GM18517 (cell line): ENCODE measurements at regions not wholly inside any gene's neighbourhood (a gene's known extent, or its start where the extent isn't known, plus 50 kb on each side); places are given as distances from the start of the nearest gene placed in this dataset.
"Not testable (repeated sequence)": the region's sequence is repeated elsewhere in the genome, so short reads cannot be mapped to it uniquely, and the experiment has no call there.

Experiments used
- ATAC-seq: cut with Tn5 transposase; IDR thresholded peaks from one replicate; pipeline ENCODE4 v1.9.1; 2021; ENCODE audit warnings: mild to moderate bottlenecking, moderate library complexity; ENCODE audit not compliant: unreplicated experiment

DNA sequence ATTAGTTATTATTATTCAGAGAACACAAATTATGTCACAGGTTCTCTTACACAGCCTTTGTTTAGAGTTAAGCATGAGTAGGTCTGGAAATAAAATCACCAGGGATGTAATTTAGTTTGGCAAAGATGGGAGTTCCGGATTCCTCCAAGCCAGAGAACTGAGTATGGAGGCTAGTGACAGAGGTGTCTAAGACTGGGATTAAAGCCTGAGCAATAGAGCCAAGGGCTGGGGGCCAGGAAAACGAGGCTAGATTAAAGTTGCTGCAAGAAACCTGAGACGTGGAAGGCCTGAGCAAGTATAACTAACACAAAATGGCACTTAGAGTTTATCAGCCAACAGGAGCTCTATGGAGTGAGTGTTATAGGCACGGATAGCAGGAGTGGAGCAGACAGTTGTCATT, 381.6 kb downstream of the SRGAP2C start:
- ATAC-seq: no peak

DNA sequence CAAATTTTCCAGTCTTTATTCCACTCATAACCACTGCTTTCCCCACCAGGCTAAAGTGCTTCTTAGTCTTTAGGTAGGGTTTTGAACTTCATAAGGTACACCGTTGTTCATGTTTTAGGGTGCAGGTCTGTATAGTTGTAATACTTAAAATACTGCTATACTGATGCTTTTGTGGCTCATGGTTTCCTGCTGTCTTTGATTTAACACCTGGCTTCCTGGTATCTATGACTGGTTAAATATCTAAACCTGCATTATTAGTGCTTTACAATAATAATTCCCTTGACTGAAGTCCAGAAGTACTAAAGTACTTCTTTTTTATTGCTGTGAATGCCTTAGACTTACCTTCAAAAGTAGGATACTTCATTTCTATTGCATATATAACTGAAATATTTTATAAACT, 384.7 kb downstream of the SRGAP2C start:
- no peak for ATAC-seq

DNA sequence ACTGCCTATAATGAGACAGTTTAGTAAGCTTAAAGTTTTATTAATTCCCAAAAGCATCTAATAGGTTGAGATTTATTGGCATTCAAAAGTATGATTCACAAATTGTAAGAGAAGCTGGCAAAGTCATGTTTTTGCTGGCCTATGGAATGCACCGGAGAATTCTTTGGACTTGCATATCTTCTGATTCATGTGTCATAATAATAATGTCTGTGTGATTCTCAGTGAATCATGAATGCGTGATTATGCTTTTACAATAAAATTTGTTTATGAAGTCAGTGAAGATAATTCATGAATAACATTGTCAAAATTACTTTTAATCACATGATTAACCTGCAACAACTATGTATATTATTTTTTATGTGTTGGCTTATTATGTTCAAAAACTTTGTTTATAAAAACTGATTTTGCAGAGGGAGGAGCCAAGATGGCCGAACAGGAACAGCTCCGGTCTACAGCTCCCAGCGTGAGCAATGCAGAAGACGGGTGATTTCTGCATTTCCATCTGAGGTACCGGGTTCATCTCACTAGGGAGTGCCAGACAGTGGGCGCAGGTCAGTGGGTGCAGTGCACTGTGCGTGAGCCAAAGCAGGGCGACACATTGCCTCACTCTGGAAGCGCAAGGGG, 389.2 kb downstream of the SRGAP2C start:
- not testable (repeated sequence) for ATAC-seq

DNA sequence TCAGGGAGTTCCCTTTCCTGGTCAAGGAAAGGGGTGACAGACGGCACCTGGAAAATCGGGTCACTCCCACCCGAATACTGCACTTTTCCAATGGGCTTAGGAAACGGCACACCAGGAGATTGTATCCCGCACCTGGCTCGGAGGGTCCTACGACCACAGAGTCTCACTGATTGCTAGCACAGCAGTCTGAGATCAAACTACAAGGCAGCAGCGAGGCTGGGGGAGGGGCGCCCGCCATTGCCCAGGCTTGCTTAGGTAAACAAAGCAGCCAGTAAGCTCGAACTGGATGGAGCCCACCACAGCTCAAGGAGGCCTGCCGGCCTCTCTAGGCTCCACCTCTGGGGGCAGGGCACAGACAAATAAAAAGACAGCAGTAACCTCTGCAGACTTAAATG, 389.7 kb downstream of the SRGAP2C start:
- not testable (repeated sequence) for ATAC-seq

DNA sequence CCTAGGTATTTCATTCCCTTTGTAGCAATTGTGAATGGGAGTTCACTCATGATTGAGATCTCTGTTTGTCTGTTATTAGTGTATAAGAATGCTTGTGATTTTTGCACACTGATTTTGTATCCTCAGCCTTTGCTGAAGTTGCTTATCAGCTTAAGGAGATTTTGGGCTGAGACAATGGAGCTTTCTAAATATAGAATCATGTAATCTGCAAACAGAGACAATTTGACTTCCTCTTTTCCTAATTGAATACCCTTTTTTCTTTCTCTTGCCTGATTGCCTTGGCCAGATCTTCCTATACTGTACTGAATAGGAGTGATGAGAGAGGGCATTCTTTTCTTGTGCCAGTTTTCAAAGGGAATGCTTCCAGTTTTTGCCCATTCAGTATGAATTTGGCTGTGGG, 398.1 kb downstream of the SRGAP2C start:
- not testable (repeated sequence) for ATAC-seq

DNA sequence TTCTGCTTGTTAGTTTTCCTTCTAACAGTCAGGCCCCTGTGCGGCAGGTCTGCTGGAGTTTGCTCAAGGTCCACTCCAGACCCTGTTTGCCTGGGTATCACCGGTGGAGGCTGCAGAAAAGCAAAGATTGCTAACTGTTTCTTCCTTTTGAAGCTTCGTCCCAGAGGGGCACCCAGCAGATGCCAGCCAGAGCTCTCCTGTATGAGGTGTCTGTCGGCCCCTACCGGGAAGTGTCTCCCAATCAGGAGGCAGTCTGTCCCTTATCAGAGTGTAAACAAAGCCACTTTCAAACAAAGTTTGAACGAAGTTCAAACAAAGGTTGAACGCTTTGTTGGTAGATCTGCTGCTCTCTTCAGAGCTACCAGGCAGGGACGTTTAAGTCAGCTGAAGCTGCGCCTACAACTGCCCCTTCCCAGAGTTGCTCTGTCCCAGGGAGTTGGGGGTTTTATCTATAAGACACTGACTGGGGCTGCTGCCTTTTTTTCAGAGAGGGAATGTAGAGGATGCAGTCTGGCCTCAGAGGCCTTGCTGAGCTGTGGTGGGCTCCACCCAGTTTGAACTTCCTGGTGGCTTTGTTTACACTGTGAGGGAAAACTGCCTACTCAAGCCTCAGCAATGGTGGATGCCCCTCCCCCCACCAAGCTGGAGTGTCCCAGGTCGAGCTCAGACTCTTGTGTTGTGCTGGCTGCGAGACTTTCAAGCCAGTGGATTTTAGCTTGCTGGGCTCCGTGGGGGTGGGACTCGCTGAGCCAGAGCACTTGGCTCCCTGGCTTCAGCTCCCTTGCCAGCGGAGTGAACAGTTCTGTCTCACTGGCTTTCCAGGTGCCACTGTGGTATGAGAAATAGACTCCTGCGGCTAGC, 401.8 kb downstream of the SRGAP2C start:
- ATAC-seq: no peak

DNA sequence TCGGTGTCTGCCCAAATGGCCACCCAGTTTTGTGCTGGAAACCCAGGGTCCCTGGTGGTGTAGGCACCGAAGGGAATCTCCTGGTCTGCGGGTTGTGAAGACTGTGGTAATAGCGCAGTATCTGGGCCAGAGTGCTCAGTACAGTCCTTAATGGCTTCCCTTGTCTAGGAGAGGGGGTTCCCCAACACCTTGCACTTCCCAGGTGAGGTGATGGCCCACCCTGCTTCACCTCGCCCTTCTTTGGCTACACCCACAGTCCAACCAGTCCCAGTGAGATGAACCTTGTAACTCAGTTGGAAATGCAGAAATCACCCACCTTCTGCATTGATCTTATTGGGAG, 402.4 kb downstream of the SRGAP2C start:
- ATAC-seq: no peak

DNA sequence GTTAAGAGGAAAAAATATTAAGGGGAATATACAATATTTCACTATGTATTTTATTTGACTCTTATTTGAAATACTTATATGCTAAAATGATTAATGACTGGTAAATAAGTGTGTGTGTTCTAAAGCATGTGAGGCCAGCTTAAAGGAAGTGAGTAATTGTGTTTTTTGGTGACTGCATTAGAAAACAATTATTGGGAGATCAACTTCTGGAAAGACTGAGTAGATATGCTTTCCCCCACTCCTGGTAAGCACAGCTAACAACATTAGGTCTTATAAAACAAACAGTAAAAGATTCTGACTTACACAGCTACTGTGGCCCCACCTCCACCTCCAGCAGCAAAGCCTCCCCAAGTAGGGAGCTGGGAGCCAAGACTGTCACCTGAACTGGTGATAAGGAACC, 403.0 kb downstream of the SRGAP2C start:
- ATAC-seq: no peak

DNA sequence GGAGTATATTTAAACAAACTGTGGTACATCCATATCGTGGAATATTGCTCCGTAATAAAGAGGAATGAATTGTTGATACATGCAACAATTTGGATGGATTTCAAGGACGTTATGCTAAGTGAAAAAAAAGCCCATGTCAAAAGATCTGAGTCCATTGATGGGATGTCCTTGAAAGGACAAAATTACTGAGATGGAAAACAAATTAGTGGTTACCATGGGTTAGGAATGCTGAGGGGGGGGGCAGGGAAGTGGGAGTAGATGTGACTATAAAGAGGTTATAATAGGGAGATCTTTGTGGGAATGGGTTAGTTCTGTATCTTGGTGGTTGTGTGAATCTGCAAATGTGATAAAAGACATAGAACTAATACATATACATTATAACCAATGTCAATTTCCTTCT, 409.3 kb downstream of the SRGAP2C start:
- no peak for ATAC-seq

DNA sequence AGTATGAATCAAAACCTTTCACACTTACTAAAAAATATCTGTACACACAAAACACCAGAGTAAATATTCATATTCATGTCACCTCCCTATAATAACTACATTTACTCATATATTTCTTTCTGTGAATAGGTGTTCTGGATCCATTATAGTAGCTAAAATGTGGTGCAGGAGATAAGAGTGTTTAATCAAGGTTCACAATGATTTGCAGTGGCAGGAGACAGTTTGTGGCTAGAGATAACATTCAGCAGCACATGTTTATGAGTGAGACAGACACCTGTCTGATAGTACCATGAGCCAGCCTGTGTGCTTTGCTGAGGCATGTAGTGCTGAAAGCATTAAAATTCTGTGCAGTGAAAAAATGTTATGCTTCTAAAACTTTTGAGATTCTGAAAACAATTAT, 410.3 kb downstream of the SRGAP2C start:
- ATAC-seq: no peak

DNA sequence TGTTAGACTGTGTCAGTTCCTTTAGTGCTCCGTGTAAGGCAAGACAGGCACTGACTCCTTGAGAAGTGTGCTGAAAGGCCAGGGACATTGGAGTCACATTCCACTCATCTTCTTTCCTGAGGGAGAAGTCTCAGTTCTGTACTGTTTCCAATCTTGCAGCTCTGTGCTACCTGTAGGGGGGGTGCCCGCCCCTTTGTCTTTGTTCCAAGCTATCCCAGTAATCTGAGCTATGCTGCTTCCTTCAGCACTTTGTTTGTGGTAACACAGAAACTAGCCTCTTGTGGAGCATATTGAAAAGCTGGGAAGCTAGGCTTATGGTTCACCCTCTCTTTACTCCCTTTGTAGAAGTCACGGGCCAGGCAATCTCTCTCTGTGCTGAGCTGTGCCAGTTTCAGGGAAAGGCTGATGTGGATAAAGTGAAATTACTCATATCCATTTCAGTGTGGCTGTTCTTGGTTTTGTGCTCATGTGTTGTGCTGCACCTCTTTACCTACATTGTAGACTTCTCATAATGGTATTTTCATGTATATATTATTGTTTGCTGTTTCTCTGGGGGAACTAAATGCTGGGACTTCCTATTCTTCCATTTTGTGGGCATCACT, 420.2 kb downstream of the SRGAP2C start:
- not testable (repeated sequence) for ATAC-seq

DNA sequence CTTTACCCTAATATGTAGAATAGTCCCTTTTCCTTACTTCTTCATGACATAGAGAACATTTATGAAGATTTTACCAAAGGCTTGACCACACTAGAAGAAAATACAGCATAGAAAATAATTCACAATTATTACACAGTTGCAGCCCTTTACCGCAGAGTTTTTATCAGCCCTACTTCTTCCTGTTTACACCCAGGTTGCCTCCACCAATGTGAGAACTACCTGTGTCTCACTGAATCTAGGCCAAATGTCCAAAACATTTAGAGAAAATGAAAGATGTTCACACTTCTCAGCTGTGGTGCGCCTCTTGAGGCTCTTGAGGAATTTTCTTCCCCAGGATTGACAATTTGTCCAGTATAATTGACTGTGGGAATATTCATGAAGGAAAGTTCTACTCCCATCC, 422.7 kb downstream of the SRGAP2C start:
- ATAC-seq: not testable (repeated sequence)
